CD4-positive, alpha-beta T cell treated with Interferon alpha-2 for 1 hour (primary cell): ENCODE measurements at regions not wholly inside any gene's neighbourhood (a gene's known extent, or its start where the extent isn't known, plus 50 kb on each side); places are given as distances from the start of the nearest gene placed in this dataset.
"Not testable (repeated sequence)": the region's sequence is repeated elsewhere in the genome, so short reads cannot be mapped to it uniquely, and the experiment has no call there.

Experiments used
- DNase-seq, 2 donors: peaks; one replicate each; pipeline ENCODE4 v3.0.0-alpha.2; 2020 to 2022

- DNase-seq, result no peak
Measured at GRCh38 chrX:98068024-98068580, 1184.4 kb downstream of the RPA4 start.

- no peak for DNase-seq
Measured at GRCh38 chrX:98071331-98071730, 1187.6 kb downstream of the RPA4 start.

GRCh38 chrX:98077440-98077839 lies 1193.7 kb downstream of the RPA4 start:
- no peak for DNase-seq

- no peak for DNase-seq
Measured at GRCh38 chrX:98111684-98112083, 1228.0 kb downstream of the RPA4 start.

GRCh38 chrX:98114021-98114420 lies 1230.3 kb downstream of the RPA4 start:
- no peak for DNase-seq

GRCh38 chrX:98141466-98141865 lies 1257.8 kb downstream of the RPA4 start:
- no peak for DNase-seq

GRCh38 chrX:98191003-98191402 lies 1307.3 kb downstream of the RPA4 start:
- DNase-seq, result no peak

- no peak for DNase-seq
Measured at GRCh38 chrX:98194036-98194435, 1310.3 kb downstream of the RPA4 start.

GRCh38 chrX:98203800-98204199 lies 1320.1 kb downstream of the RPA4 start:
- DNase-seq, result no peak

- no peak for DNase-seq
Measured at GRCh38 chrX:98207947-98208346, 1324.2 kb downstream of the RPA4 start.

GRCh38 chrX:98231003-98231402 lies 1347.3 kb downstream of the RPA4 start:
- DNase-seq, result no peak

GRCh38 chrX:98240061-98240460 lies 1356.4 kb downstream of the RPA4 start:
- not testable (repeated sequence) for DNase-seq

GRCh38 chrX:98263135-98263534 lies 1379.4 kb downstream of the RPA4 start:
- no peak for DNase-seq

- no peak for DNase-seq
Measured at GRCh38 chrX:98289726-98290125, 1406.0 kb downstream of the RPA4 start.

- no peak for DNase-seq
Measured at GRCh38 chrX:98294310-98294709, 1410.6 kb downstream of the RPA4 start.

- DNase-seq, result no peak
Measured at GRCh38 chrX:98296129-98296528, 1412.4 kb downstream of the RPA4 start.

- no peak for DNase-seq
Measured at GRCh38 chrX:98299785-98300184, 1416.1 kb downstream of the RPA4 start.

- DNase-seq, result not testable (repeated sequence)
Measured at GRCh38 chrX:98300536-98300935, 1416.8 kb downstream of the RPA4 start.

- DNase-seq, result no peak
Measured at GRCh38 chrX:98331407-98331806, 1447.7 kb downstream of the RPA4 start.

- no peak for DNase-seq
Measured at GRCh38 chrX:98338544-98338943, 1454.8 kb downstream of the RPA4 start.

- no peak for DNase-seq
Measured at GRCh38 chrX:98350940-98351339, 1467.2 kb downstream of the RPA4 start.

- no peak for DNase-seq
Measured at GRCh38 chrX:98357146-98357545, 1473.4 kb downstream of the RPA4 start.

GRCh38 chrX:98362630-98363029 lies 1478.9 kb downstream of the RPA4 start:
- no peak for DNase-seq

- DNase-seq, result no peak
Measured at GRCh38 chrX:98371994-98372393, 1488.3 kb downstream of the RPA4 start.

GRCh38 chrX:98379134-98379533 lies 1495.4 kb downstream of the RPA4 start:
- no peak for DNase-seq

- no peak for DNase-seq
Measured at GRCh38 chrX:98380106-98380505, 1496.4 kb downstream of the RPA4 start.
